ENCODE measurements at regions not wholly inside any gene's neighbourhood (a gene's known extent, or its start where the extent isn't known, plus 50 kb on each side); places are given as distances from the start of the nearest gene placed in this dataset.

DNA sequence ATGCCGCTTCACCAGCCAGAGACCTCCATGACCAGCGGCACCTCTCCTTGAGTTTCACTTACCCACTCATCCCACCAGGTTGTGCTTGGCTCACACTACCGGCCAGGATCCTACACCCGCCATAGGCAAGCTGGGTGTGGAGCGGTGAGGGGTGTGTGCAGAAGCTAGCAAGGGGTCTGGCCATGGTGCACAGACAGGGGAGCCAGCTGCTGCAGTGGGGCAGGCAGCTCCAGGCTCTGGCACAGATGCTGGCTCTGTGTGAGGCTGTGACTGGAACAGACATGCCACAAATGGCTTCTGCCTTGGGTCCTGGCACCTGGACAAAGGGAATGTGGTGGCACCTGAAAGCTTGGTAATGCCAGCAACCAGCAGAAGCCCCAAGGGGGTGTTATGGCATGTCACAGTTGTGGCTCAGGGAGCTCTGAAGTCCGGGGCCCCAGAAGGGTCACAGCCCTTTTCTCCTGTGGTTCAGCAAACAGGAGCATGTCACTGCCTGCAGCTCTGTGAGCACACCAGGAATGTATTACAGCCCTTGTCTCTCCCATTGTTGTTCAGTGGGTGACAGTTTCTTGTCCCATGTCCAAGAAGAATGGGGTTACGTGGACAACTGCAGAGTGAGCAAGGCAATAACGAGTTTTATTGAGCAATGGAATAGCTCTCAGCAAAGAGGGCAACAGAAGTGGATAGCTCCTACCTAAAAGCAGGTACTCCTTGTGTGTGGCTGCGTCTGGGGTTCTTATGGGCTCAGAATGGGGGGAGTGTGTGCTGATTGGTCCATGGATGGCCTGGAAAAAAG lies 2791.0 kb upstream of the PCDH20 start:
- TF ChIP-seq CTCF (IDR thresholded peaks at IDR 0.05; ENCODE audit: insufficient read depth, low read length, poor library complexity, severe bottlenecking), result no peak
- TF ChIP-seq EZH2phosphoT487 (conservative IDR thresholded peaks at IDR 0.05; ENCODE audit: low read length), result no peak

Measured in SU-DHL-6 (cell line).